Hepatic stellate cell (primary cell): ENCODE measurements at regions not wholly inside any gene's neighbourhood (a gene's known extent, or its start where the extent isn't known, plus 50 kb on each side); places are given as distances from the start of the nearest gene placed in this dataset.

Experiments
- DNase-seq: peaks from one replicate; pipeline ENCODE4 v3.0.0; 2011; ENCODE audit warnings: low spot score

DNA sequence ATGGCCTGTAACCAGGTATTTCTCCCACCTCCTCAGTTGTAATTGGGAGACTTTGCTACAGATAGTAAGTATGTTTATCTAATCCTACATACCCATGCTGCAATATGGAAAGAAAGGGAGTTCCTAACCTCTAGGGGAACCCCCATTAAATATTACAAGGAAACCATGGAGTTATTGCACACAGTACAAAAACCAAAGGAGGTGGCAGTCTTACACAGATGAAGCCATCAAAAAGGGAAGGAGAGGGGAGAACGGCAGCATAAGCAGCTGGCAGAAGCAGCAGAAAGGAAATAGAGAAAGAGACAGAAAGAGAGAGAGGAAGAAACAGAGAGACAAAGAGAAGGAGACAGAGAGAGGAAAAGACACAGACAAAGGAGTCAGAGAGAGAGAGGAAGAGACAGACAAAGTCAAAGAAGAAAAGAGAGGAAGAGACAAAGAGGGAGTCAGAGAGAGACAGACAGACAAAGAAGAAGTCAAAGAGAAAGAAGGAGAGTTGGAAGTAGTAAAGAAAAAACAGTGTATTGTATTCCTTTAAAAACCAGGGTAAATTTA is 142.9 kb downstream of the FASLG start:
- DNase-seq: no peak

DNA sequence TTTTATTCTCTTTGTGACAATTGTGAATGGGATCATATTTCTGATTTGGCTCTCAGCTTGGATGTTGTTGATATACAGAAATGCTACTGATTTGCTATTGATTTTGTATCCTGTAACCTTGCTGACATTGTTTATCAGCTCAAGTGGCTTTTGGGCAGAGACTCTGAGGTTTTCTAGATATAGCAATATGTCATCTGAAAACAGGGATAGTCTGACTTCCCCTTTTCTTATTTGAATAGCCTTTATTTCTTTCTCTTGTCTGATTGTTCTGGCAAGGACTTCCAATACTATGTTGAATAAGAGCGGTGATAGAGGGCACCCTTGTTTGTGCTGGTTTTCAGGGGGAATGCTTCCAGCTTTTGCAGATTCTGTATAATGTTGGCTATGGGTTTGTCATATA is 150.8 kb downstream of the FASLG start:
- DNase-seq: no peak

DNA sequence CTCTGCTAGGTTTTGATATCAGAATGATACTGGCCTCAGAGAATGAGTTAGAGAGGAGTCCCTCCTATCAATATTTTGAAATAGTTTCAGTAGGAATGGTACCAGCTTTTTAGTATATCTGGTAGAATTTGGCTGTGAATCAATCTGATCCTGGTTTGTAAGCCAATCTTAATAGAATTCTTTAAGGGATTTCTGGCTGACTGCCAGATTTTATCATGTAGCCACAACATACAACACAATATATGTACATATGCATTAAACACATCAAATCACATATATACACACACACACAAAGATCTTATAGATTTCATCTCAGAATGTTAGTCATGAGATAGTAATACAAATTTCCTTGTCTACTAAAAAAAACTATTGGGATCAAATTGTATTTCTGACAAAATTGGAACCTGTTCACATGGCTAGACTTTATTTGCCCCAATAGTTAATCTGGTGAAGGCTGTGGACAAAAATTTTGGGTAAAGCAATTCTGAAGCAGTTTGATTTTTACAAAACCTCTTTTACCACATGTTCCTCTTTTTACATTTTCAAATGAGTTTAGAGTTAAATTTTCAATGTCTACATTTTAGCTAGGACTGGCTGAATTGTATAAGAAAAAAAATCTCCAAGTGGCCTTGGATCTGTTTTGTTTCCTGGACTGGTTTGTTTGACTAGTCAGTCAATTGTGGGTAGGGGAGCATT is 151.7 kb downstream of the FASLG start:
- DNase-seq: no peak

DNA sequence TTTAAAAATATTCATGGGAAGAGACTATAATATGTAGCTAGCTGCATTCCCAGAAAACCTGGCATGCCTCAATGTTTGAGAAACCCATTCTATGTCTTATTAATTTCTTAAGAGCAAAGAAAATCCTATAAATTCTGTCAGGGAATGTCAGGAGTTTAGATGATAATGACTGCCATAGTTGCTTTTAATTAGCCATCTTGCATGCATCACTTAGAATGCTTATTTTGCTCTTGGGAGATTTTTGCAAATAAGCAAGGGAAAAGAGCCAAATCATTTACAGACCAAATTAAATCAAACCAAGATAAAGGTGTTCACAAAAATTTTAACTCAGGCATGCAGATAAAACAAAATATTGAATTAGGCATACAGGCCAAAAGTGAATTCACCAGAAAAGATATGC is 152.8 kb downstream of the FASLG start:
- no peak for DNase-seq

- no peak for DNase-seq
Observed at GRCh38 chr1:172812118-172812517, 153.2 kb downstream of the FASLG start.

DNA sequence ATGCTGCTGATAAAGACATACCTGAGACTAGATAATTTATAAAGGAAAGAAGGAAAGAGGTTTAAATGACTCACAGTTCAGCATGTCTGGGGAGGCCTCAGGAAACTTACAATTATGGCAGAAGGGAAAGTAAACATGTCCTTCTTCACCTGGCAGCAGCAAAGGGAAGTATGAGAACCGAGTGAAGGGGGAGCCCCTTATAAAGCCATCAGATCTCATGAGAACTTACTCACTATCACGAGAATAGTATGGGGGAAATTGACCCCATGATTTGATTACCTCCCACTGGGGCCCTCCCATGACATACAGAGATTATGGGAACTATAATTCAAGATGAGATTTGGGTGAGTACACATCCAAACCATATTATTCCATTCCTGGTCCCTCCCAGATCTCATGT is 154.4 kb downstream of the FASLG start:
- no peak for DNase-seq

DNA sequence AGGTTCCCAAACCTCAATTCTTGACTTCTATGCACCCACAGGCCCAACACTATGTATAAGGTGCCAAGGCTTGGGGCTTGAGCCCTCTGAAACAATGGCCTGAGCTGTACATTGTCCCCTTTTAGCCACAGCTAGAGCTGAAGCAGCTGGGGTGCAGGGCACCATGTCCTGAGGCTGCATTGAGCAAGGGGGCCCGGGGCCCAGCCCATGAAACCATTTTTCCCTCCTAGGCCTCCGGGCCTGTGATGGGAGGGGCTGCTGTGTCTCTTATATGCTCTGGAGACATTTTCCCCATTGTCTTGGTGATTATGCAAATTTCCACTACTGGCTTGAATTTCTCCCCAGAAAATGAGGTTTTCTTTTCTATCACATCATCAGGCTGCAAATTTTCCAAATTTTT is 155.5 kb downstream of the FASLG start:
- no peak for DNase-seq

DNA sequence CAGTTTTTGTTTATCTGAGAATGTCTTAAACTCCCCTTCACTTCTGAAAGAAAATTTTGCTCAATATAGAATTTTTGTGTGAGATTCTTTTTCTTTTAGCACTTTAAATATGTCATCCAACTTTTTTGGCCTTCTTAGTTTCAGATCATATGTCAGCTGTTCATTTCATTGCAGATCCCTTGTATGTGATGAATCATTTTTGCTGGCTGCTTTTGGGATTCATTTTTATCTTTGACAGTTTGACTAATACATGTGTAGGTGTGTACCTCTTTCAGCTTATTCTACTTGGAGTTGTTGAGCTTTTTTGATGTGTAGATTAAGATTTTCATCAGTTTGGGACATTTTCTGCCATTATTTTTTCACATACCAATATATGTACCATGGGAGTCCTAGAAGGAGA is 156.8 kb downstream of the FASLG start:
- DNase-seq: no peak

GRCh38 chr1:172818841-172819527 is 160.1 kb downstream of the FASLG start:
- DNase-seq: no peak

DNA sequence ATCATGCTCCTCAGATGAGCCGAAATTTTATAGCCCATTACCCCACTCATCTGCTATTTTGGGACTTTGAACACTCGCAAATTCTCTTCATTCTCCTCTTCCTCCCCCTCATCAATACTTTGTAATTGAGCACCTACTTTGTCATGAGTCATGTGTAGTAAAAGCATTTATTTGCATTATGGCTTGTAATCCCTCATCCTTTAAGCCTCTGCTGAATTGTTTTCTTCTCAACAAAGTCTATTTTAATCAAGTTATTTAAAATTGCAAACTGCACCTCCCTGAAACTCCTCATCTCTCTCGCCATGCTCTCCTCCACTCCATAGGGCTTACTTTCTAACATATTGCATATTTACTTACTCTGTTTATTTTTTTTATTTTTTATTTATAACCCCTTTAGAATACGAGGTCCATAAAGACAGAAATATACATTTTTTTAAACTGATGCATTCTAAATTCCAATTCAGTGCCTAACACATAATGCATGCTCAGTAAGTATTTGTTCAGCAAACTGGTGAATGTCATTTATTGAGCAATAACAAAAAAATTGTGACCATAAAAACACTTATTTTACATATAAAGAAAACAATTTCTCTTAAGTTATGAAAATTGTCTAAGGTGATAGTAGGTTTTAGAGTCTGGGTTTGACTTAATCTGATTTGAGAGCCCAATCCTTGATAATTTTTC is 161.7 kb downstream of the FASLG start:
- no peak for DNase-seq

DNA sequence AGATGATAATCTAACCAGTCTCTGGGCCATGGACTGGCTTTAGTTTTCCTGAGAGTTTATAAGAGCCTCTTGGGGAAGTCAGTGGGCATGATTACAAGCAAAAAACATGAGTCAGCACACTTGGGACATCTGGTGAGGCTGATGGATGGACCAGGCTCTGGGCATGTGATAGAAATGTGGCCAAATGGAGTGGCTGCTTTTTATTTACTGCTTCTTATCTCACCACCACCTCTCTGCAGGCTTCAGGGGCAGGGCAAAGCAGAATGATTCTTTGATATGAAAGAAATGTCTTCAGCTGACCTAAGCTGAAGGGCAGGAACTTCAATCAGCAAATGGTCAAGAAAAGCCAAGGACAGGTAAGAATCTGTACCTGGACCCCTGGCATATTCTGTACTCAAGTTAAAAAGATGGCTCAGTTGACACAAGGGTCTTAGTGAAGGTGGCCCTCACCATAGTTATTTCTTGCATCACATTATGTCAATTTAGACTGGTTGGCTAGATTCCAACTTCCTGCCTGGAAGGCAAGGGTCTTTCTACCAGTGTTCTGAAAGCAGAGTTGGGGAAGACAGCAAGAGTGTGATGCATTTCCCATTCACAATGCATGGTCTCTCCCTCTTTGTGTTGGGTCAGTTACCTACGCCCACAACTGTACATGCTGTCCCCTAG is 162.8 kb downstream of the FASLG start:
- peak; percentile 16 for DNase-seq

GRCh38 chr1:172822886-172823285 is 164.0 kb downstream of the FASLG start:
- no peak for DNase-seq

DNA sequence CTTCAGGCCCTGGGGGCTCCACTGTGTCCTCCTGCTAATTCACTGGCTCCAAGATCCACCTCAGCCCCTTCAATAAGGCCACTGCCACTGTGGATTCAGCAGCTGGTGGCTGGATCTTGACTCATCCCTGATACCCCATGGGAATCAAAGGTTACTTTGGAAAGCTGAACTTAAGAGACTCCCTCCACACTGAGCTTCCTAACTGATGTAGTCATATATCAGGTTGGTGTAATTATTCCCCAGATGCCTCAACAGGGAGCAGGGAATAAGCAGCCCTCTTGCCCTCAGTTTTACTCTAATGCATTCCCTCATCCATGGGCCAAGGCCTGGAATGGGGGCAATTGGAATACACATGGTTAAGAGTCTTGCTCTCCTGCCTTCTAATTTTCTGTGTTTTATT is 164.6 kb downstream of the FASLG start:
- peak; percentile 63 for DNase-seq

DNA sequence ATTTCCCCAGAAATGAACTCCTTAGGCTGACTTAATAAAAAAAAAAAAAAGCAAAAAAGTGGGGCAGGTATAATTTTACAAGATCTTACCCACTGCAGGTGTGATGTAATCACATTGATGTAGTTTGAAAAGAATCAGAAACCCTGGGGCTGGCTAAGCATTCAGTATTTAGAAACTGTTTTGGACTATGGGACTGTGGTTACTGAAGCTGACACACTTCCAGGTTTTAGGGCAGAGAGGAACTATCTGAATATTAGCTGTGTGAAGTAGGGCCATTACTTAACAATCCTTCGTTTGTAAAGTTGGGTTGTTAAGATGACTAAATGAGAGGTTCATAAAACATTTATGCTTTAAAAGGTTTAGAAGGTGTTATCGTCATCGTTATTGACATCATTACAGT is 165.3 kb downstream of the FASLG start:
- no peak for DNase-seq

DNA sequence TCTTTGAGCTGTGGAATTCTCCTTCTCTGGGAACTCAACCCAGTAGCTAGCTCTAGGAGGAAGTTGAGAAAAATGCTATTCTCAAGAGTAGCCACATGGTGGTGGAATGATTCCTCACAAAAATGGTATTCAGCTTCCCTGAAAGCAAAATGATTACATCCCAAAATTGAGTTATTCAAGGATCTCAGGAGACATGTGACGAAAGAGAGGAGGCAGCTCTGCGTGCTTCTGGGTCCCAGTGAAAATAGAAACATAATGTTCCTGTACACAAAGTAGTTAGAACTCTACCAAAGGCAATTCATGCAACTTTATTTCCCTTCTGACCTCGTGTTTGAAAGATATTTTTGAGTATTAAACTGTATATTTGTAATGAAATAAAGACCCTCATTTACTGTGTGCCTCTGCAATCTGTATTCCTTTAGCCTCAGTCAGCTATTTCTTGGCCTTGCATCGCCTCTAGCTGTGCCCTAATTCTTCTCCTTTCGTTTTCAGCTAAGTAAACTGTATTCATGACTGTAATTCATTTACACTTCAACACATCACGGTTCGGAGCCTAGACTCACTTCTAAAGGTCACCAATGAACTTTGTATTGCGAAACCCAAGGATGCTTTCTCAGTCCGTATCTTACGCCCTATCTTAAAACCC is 167.3 kb downstream of the FASLG start:
- peak; percentile 37 for DNase-seq

DNA sequence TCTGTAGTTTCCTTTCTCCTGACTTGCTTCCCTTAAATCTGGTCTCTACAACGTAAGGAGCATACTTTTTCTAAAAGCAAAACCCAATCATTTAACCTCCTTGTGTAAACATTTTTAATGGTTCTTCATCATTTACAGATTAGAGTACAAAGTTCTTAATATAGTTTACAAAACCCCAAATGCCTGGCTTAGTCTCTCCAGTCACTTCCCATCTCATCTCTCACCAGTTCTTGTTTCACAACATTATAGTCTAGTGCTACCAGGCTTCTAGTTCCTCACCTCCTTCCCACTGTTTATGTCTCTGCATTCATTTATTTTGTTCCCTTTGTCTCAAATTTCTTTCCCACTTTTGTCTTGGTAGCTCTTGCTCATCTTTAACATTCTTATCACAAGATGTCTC is 168.4 kb downstream of the FASLG start:
- DNase-seq: no peak

DNA sequence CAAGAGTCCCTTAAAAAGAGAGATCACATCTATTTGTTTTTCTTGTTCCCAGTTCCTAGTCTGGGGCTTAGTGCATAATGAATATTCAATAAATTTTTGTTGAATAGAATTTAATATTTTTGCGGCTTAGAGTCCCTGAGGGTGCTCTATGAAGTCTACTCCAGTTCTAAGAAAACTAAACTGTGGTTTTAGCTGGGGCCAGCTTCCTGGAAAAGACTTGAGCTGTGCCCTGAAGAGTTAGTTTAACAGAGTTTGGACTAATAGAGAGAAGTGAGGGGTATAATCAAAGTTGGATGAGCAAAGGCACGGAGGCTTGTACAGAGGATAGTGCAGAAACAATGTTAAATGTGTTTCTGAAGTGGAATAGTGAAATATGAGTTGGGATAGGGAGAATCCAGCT is 168.9 kb downstream of the FASLG start:
- DNase-seq: no peak

- no peak for DNase-seq
Observed at GRCh38 chr1:172832006-172832725, 173.3 kb downstream of the FASLG start.

GRCh38 chr1:172833954-172834353 is 175.1 kb downstream of the FASLG start:
- DNase-seq: no peak

DNA sequence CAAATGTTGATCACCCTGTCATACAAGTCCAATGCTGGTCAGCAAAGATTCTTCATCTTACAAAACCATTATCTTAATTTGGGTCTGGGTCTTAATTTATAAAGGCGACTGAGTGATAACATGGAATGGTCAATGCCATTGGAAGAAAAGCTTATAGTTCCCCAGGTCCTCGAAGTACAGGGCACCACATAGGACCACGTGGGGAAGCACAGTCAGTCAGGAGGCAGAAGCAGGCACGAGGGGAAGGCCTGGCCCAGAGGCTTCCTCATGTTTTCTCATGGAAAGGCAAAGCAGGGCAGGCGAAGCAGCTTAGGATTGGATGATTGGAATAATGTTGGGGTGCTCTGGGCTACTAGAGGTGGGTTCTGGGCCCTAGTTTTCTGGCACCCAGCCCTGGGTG is 175.7 kb downstream of the FASLG start:
- DNase-seq: no peak

- DNase-seq: no peak
Observed at GRCh38 chr1:172835834-172836233, 176.9 kb downstream of the FASLG start.
